ENCODE measurements at regions not wholly inside any gene's neighbourhood (a gene's known extent, or its start where the extent isn't known, plus 50 kb on each side); places are given as distances from the start of the nearest gene placed in this dataset.
"Not testable (repeated sequence)": the region's sequence is repeated elsewhere in the genome, so short reads cannot be mapped to it uniquely, and the experiment has no call there.

- no peak for DNase-seq (ENCODE audit: low spot score)
Measured at GRCh38 chr5:29516224-29516623, 1677.3 kb upstream of the CDH6 start.

DNA sequence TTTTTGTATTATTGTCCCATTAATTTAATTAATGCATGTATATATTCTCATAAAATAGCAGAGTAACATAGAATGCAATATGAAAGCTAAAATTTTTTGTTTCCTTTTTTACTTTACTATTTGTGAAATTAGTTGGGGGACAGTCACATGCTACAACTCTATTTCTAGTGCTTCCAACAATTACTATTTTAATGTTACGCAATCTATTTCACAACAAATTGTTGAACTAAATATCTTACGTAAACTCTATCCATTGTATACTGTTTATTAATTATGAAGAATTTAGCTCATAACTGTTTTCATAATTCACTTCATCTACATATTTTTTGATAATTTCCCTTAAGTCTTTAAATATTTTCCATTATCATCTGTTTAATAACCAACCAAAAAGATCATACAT, 1685.4 kb upstream of the CDH6 start:
- DNase-seq (ENCODE audit: low spot score), result no peak

DNA sequence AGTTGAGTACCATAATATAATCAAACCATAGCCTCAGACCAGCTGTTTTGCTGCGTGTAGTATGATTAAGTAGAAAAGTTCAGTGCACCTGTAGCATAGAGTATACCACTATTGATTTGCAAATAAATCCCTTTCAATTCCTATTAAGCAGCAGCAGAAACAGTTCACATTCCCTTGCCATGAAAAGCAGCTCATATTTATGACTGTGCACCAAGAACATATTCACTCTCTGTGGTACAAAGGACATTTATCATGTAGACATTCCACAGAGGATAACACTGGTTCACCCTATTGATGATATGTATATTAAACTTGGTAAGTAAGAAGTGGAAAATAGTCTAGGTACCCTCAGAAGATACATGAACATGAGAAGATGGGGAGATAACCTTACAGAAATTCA, 1689.1 kb upstream of the CDH6 start:
- no peak for DNase-seq (ENCODE audit: low spot score)

- peak; percentile 77 for DNase-seq (ENCODE audit: low spot score)
Measured at GRCh38 chr5:29498860-29499259, 1694.6 kb upstream of the CDH6 start.

DNA sequence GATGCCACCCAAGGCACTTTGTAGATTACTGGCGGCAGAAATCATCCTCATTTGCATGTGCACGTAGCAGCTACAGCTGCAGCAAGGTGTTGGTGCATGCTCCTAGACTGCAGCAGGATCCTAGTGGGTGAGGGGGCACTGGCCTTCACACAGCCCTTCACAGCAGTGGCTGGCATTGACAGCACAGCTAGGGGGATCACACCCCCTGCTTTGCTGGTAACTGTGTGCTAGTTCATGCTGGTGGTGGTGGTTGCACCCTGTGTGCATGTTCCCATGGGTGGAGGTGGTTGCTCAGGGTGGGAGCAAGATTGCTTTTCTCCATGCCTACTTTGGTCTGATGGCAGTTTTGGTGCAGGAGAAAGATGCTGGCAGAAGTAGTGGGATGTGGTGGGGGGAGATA, 1695.1 kb upstream of the CDH6 start:
- DNase-seq (ENCODE audit: low spot score), result no peak

DNA sequence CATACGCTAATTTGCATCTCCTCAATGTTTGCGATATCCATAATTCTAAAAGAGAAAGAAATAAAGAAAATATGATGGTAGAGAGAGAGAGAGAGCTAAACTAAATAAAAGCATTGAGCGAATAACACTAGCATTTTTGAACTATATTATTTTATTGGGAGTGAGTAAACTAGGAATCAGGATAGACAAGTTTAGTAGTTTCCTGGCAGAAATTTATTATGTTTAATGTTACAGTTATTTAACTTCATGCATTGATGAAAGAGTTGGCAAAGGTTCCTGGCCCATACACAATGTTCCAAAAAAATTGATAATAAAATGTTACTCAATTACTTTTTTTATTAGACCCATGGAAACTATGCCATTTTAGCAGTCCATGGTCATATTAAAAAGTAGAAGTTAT, 1708.2 kb upstream of the CDH6 start:
- no peak for DNase-seq (ENCODE audit: low spot score)

DNA sequence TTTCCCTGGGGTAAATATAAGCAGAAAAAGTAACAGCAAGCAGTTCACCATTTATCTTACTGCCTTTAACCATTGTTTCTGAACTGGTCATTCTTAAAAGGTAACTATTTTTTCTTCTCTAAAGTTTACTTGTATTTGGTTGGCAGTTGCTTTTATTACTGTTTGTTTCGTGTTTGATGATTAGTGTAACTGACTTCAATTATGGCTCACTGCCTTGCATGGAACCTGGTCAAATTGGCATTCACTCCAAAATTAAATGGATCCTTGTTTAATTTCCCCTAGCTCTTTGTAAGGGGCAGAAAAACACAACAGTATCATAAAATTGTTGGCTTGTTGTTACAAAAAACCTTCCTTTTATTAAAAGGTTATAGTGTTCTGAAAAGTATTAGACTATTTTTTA, 1723.9 kb upstream of the CDH6 start:
- no peak for DNase-seq (ENCODE audit: low spot score)

- no peak for DNase-seq (ENCODE audit: low spot score)
Measured at GRCh38 chr5:29462241-29462640, 1731.2 kb upstream of the CDH6 start.

DNA sequence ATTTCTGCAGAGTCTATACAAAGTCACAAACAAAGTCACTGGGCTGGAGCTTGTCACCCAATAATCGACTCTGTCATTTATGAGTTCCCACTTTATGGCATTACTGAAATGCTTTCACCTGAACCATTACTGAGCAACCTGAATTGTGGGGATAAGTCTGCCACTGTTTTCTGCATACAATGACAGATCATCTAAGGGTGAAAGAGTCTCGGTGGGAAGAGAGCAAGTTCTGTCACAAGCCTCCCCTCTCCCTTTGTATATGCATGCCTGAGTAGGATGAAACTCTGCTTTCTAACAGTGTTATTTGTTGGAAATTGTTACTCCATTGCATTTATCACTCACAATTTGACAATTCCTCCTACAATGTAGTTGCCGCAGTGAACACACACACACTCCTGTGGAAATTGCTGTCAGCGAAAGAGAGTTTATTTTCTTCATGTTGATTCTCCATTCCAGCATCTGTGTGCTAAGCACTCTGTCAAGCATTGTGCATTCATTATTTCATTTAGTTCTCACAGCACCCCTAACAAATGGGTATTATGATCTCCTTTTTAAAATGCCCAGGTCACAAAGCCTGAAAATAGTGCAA, 1732.4 kb upstream of the CDH6 start:
- no peak for DNase-seq (ENCODE audit: low spot score)

- not testable (repeated sequence) for DNase-seq (ENCODE audit: low spot score)
Measured at GRCh38 chr5:29451004-29451403, 1742.5 kb upstream of the CDH6 start.

- DNase-seq (ENCODE audit: low spot score), result no peak
Measured at GRCh38 chr5:29414681-29415080, 1778.8 kb upstream of the CDH6 start.

- no peak for DNase-seq (ENCODE audit: low spot score)
Measured at GRCh38 chr5:29412979-29413378, 1780.5 kb upstream of the CDH6 start.

DNA sequence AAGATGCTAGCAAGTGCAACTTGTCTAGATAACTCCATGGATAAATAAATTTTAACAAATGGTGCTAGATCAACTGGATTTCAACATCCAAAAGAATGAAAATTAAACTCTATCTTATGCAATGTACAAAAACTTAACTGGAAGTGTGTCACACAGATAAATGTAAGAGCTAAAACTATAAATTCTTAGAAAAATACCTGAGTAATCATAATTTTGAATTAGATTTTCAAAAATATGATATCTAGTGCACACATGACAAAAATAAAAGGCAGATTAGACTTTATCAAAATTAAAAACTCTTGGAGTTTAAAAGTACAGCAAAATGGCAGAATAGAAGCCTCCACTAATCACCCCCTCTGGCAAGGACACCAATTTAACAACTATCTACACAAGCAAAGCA, 1791.2 kb upstream of the CDH6 start:
- DNase-seq (ENCODE audit: low spot score), result no peak

- no peak for DNase-seq (ENCODE audit: low spot score)
Measured at GRCh38 chr5:29389993-29390392, 1803.5 kb upstream of the CDH6 start.

DNA sequence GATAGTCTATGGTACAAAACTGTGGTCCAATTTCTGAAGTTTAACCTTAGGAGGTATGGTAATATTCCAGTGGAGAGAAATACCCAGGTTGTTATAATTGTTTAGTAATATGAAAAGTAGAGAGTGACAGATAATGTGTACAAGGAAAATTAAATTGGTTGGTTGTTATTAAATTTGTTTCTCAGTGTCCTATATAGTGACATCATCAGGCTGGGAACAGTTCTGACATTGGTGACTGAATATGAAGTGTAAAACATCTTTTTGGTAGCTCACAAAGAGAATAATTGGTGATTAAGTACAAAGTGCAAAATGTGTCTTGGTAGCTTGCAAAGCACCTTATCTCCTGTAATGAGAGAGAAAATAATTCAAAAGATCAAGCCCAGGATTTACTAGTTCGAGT, 1806.1 kb upstream of the CDH6 start:
- no peak for DNase-seq (ENCODE audit: low spot score)

DNA sequence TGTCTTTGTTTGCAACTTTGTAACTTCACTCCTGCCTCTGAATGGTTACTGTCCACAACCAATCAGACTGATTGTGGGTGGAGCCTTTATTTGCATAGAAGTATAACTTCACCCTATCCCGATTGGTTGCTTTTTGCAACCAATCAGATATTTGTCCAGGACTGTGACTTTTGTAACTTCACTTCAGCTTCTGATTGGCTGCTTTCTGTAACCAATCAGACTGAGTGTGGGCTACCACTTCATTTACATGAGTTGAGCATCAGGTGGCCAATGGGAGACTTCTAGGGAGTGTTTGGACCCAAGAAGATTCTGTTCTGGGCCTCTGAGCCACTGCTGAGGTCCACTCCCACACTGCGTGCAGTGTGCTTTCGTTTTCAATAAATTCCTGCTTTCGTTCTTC, 1810.7 kb upstream of the CDH6 start:
- no peak for DNase-seq (ENCODE audit: low spot score)

DNA sequence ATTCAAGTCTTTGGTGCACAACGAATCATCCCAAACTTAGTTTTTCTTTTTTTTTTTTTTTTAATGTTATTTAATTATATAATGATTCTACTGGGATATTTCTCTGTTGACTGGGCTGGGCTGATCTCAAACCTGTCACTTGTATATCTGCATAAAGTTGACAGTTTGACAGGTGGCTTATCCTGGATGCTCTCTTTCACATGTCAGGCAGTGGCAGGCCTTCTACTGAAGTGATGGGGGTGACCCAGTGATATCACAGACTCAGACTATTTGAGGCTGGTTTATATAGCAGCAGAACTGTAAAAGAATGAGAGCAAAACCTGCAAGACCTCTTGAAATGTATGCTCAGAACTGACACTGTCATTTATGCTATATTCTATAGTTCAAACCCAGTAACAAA, 1813.5 kb upstream of the CDH6 start:
- no peak for DNase-seq (ENCODE audit: low spot score)

DNA sequence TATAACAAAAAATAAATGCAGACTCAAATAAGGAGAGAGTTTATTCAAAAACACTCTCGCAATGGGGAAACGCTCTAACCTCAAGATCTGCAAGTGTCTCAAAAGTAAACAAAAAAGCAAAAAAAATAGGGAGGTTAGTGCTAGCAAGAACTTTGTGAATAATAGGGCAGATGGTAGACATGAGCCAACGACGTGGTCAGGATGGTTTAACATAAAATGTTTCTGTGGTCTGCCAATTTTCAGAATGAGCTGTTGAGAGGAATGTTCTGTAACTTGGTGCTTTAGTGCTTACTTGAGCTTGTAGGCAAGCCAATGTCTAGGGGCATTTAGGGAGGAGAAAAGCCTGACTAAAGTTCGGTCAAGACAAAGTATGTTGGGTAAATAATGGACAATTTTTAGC, 1813.9 kb upstream of the CDH6 start:
- DNase-seq (ENCODE audit: low spot score), result no peak

GRCh38 chr5:29378104-29378503, 1815.4 kb upstream of the CDH6 start:
- DNase-seq (ENCODE audit: low spot score), result no peak

GRCh38 chr5:29370248-29370647, 1823.2 kb upstream of the CDH6 start:
- no peak for DNase-seq (ENCODE audit: low spot score)

DNA sequence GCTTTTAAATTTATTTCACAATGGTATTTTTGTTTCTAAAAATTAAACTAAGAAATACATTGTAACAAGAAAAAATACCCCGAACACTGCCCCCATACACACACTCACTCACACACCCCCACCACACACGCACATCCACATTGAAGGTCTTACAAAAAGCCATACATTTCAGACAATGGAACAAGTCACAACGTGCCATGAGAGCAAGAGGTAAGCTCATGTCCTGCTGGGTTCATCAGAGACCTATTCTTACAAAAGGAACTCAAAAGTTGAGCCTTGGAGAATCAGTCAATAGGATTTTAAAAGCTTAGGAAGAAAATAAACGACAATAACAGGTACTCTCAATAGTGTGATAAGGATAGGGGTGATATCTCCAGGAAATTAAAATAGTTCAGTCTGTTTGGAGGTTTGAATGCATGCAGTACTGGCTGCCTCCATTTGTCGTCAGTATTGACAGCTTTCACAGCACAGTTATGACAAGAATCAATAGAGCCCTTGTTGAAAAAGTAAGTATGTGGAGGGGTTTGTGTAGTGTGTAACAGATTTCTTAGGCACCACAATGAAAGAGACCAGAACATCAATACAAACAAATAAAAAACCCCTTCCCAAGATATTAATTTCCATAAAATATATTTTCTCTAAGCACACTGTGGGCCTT, 1826.2 kb upstream of the CDH6 start:
- no peak for DNase-seq (ENCODE audit: low spot score)

GRCh38 chr5:29351170-29351569, 1842.3 kb upstream of the CDH6 start:
- no peak for DNase-seq (ENCODE audit: low spot score)

GRCh38 chr5:29337030-29337429, 1856.5 kb upstream of the CDH6 start:
- DNase-seq (ENCODE audit: low spot score), result no peak

DNA sequence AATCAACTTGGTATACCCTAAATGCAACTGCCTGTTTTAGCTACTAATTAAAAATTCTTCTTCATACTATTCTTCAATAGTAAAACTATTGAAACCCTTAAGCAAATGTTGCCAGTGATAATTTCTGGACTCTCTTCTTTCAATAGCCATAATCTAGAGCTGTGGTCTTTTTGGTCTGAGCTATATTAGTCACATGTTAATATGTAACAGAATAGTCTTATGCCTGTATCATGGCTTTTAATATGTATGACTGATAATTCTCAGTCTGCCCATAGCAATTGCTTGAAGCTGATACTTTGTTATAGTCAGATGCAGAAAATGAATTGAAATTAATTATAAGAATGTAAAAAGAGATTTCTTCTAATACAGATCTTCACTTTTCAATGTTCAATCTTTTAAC, 1871.9 kb upstream of the CDH6 start:
- DNase-seq (ENCODE audit: low spot score), result no peak

Data from mesenteric fat pad (tissue), 1 donor.